Activated CD8-positive, alpha-beta memory T cell treated with anti-CD3 and anti-CD28 coated beads for 1 hour (primary cell): ENCODE measurements at regions not wholly inside any gene's neighbourhood (a gene's known extent, or its start where the extent isn't known, plus 50 kb on each side); places are given as distances from the start of the nearest gene placed in this dataset.

Experiments
- DNase-seq, 2 donors: peaks; one replicate each; pipeline ENCODE4 v3.0.0-alpha.2; 2020; ENCODE audit warnings: low read depth in 1 of 2; ENCODE audit errors: extremely low read depth in 1 of 2

DNA sequence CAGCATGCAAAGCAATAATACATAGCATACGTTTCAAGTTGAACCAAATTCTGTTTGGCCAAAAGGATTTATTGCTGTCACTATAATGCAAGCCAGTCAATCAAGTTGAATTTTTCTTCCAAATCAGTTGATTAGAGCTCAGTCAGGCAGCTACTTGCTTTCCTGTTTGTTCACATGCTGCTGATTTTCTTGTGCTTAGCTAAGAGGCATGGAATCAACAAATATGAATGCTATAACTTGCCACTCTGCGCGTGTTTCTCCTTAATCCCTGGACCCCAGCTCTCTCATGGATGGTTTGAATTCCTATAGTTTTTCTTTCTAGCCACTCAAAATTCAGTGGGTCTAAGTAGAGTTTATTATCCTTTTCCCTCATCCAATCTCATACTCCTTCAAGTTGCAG lies 311.3 kb downstream of the KLF5 start:
- DNase-seq = no peak

DNA sequence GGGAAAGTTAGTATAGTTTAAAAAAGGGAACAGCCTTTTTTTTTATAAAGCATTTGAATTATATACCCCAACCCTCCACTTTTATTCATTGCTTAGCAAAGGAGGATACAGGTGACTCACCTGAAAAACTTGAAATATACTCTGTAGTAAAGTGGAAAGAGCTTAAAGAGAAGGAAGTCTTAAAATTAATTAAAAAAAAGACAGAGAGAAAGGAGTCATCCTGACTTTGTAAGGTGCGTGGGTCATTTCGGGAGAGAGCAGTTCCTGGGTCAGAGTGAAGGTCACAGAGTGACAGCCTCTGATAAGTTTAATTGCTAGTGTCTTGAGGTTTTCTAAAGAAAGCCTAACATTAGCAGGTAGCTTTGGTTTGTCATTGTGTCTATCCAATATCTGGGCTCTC lies 310.3 kb downstream of the KLF5 start:
- DNase-seq = no peak

GRCh38 chr13:73368608-73369007 lies 309.8 kb downstream of the KLF5 start:
- DNase-seq = no peak

DNA sequence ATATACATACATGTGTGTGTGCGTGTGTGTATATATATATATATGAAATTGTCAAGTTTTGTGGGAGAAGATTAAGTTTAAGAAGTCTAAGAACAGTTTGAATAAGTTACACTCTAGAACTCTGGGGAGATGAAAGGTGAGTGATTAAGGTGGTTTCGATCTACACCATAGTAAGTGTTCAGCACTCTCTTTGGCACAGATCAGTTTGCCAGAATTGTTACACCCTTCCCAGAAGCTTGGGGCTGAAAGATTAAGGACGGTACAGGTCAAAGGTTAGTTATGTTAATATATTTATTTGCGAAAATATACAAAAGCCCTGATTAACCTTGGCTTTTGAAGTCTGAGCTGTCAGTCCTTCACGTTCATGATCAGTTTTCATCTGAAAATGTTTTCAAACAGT lies 309.1 kb downstream of the KLF5 start:
- no peak for DNase-seq

DNA sequence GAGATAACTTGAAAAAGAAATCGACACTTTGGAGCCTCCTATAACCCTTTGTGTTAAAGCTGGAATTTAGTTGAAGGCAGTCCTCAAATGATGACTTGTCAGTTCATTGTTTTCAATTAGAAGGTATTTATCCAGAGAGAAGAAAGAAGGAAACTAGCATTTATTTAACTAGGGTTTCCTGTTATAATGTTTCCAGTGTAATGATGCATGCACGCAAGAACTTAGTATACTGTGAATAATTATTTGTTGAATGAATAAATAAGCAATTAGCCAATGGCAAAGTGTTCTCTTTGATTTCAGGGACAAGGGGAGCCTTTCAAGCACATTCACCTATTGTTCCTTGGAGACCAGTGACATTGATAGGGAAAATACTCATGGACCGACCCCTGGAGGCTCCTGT lies 307.4 kb downstream of the KLF5 start:
- DNase-seq = no peak

- DNase-seq = no peak
Measured at GRCh38 chr13:73365681-73366080, 306.9 kb downstream of the KLF5 start.

DNA sequence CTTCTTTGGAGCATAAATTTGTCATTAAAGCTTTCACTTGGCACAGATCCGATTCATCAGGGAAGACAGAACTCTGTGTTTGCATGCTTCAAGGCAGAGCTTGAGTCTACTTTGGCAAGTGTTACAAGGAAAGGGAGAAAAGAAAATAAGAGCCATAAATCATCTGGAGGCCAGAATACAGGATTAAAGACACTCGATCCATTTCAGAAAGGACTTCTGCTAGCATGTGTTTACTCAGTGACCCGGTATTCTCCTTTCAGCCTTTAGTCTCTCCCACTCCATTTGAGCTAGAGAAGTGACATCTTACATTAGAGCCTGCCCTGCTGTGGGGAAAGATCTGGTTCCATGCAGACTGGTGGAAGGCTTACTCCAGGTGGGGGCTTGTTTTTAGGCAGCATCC lies 306.4 kb downstream of the KLF5 start:
- no peak for DNase-seq

GRCh38 chr13:73364736-73365135 lies 305.9 kb downstream of the KLF5 start:
- no peak for DNase-seq

GRCh38 chr13:73358606-73359095 lies 299.8 kb downstream of the KLF5 start:
- DNase-seq = no peak

- DNase-seq = no peak
Measured at GRCh38 chr13:73355134-73355533, 296.3 kb downstream of the KLF5 start.

DNA sequence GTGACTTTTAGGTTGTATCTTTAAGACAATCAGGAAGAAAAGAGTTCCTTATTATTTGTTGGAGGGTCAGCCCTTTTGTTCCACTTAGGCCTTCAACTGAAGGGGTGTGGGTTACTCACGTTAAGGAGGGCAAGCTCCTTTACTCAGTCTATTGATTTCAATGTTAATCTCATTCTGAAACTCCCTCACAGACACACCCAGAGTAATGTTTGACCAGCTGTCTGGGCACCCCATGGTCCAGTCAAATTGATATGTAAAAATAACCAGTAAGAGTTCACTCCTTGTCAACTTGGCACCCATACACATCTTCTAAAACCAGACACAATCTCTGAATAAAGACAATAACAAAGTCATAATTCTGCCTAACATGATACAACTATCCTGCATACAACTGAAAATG lies 292.9 kb downstream of the KLF5 start:
- DNase-seq = no peak

DNA sequence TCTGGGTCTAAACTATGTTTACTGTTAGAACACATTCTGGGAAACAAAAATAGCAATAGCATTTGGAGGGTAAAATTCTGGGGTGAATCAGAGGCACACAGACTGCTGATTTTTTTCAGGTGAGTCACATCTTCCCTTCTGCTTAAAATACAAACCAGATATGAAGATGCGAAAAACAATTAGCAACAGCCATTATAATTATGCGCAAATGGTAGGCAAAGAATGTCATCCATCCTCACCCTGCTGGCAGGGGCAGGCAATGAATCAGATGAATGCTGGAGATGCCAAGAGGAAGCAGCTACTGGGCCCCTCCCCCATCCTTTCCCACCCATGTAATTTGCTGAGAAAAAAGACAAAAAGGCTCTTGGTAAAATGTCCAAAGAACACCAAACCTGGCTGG lies 282.9 kb downstream of the KLF5 start:
- no peak for DNase-seq

GRCh38 chr13:73340069-73340468 lies 281.3 kb downstream of the KLF5 start:
- DNase-seq = no peak

DNA sequence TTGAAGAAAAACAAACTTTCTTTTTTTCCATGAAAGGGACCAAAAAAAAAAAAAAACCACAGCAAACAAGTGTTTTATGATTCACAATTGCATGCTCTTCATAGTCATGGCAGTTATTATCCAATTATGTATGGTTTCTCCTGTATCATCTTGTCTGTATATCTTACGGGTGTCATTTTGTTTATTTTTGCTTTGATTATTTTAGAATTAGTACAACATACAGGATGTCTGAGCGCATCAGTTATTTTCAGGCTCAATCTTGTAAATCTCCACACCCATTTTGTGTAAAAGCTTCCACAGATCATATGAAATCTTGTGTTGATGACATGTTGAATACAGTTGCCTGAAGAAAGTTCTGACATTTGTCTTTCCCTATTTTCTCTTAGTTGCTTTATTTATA lies 280.3 kb downstream of the KLF5 start:
- DNase-seq = no peak

- no peak for DNase-seq
Measured at GRCh38 chr13:73338389-73338788, 279.6 kb downstream of the KLF5 start.

GRCh38 chr13:73337532-73337931 lies 278.7 kb downstream of the KLF5 start:
- no peak for DNase-seq

DNA sequence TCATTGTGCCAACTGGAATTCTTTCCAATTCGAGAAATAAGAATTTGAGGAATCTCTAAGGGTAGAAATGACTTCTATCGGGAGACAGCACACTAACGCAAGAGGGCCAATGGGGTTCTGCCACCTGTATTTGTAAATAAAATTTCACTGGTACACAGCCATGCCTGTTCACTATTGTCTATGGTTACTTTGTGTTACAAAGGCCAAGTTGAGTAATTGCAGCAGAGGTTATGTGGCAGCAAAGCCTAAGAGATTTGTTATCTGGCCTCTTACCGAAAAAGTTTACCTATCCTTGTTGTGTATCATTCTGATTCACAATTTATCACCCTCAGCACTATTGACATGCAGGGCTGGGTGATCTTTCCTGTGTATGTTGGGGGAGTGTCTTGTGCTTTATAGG lies 278.0 kb downstream of the KLF5 start:
- no peak for DNase-seq

- DNase-seq = no peak
Measured at GRCh38 chr13:73335944-73336343, 277.1 kb downstream of the KLF5 start.

- no peak for DNase-seq
Measured at GRCh38 chr13:73335210-73335609, 276.4 kb downstream of the KLF5 start.

DNA sequence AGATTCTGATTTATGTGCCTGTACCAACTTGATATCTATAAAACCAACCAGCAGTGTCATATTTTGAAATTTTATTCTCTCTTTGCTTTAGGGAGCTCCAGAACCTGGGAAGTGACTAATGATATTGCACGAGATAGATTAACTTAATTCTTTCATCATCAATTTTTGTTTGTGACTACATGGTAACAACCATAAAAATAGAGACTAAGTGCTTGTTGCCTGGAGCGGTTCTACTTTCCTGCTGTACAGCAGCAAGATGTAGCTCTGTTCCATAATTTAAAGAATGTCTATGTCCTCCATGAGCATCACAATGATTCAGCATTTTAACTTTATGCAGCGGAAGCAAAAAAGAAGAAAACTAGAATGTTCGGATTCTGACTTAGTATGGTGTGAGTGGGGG lies 275.6 kb downstream of the KLF5 start:
- DNase-seq = no peak

GRCh38 chr13:73331556-73331955 lies 272.8 kb downstream of the KLF5 start:
- DNase-seq = no peak

- DNase-seq = no peak
Measured at GRCh38 chr13:73329355-73329754, 270.6 kb downstream of the KLF5 start.

DNA sequence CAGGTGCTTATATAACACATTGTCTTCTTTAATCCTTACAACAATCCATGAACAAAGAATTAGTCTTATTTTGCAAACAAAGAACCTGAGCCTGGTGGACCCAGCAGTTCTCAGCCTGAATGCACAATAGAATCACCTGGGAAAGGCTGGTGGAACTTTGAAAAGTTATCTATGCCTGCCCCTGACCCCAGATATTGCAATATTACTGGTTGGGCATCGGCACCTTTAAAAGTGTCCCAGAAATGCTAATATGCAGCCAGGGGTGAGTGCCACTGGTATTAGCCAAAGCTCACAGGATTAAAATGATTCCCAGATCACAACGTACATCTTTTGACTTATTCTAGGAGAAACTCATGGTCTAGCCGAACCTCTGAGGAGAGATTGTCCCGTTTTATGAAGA lies 268.8 kb downstream of the KLF5 start:
- DNase-seq = no peak
